CD4-positive, alpha-beta T cell treated with Interleukin-10 for 1 hour (primary cell): ENCODE measurements at regions not wholly inside any gene's neighbourhood (a gene's known extent, or its start where the extent isn't known, plus 50 kb on each side); places are given as distances from the start of the nearest gene placed in this dataset.

Source experiments
- DNase-seq: peaks from one replicate; pipeline ENCODE4 v3.0.0-alpha.2; 2020

GRCh38 chr9:28234894-28235277 lies 661.6 kb upstream of the C9orf72 start:
- DNase-seq: no peak

DNA sequence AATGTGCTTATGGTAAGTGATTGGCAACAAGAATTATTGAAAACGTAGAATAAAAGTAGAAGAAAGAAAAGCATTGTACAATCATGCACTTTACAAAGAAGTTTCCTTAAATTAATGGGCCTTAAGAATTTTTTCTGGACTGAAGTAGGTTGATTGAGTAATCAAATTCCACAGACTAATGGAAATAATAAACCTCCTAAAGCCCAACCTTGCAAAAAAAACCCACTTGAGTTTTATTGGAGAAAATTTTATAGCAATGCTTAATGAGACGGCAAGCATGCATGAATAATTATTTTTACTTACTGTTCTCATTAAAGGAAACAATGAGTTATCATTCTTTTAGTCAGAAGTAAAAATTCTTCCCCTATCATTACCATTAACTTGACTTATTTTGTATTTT lies 676.1 kb upstream of the C9orf72 start:
- DNase-seq: no peak

DNA sequence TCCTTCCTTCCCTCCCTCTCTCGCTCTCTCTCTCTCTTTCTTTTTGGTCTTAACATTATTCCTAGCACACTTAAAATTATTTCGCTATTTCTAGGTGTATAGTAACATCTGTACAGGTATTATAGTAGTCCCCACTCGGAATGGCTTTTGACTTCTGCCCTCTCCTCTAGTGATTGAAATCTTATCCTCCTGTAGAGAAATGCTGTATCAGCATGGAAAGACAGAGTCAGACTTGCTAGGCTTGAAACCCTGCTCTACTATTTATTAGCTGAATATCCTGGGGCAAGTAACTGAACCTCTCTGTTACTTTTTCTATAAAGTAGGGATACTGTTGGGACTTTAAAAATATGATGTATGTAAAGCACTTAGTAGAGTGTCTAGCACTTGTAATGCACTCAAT lies 681.9 kb upstream of the C9orf72 start:
- no peak for DNase-seq

- no peak for DNase-seq
Observed at GRCh38 chr9:28260330-28260729, 687.0 kb upstream of the C9orf72 start.

DNA sequence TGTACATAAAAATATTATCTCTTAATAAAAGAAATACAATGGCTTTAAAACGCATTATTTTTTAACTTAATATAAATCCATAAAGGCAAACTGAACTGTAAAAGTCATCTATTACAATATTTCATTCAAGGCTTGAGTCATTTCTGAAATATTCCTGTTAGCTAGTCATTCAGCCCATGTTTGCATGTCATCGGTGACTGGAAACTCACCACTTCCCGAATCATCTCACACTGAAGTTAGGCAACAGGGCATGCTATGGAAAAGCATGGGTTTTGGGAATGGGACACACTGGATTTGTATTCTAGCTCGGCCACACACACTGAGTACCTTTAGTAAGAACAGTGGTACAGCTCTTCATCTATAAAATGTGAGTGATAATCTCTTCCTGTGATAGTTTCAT lies 691.1 kb upstream of the C9orf72 start:
- no peak for DNase-seq

- DNase-seq: no peak
Observed at GRCh38 chr9:28267351-28267750, 694.1 kb upstream of the C9orf72 start.

DNA sequence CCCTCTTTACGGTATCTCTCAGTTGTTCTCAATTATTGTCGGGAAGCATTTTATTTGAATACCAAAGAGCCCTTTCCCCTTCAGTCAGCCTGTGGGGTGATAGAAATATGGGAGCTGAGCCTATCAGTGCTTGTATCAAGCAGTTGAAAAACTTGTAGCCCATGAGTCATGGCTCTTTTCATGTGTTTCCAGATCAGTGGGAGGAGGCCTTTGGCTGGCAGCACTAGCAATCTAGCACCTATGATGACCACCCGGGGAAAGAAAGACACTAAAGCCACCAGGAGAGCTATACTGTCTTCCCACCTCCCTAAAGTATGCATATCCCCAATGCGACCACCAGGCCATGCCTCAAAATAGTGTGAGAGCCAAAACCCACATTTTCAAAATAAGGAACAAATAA lies 696.9 kb upstream of the C9orf72 start:
- no peak for DNase-seq

DNA sequence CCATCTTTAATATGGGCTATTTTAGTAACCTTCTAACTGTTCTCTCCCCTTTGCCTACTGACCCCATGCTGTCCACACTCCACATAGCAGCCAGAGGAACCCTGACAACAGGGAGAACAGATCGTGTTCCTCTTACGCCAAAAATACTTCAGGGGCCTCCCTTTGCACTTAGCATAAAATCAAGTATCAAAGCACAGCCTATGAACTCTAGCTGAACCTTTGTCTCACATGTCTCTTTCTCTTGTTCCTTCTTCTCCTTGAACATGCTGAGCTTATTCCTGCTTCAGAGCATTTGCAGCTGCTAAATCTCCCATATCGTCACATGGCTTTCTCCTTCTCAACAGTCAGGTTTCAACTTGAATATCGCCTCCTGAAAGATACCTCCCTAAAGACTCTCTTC lies 698.8 kb upstream of the C9orf72 start:
- no peak for DNase-seq

DNA sequence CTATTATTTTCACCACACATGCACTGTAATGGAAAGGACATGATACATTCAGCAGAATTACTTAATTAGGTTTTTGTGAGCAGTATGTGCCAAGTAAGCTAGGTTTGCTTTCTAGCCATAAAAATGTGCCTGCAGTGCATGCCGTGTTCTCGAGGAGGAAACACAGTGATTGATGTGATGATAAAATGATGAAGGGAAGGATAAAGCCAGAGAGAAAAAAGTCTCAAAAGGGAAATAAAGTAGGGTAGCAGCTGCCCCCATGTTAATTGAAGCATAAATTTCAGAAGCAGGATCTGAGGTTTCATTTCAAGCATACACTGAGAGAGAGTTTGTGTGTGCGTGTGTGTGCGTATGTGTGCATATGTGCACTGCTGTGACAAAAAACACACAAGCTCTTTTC lies 714.2 kb upstream of the C9orf72 start:
- no peak for DNase-seq

DNA sequence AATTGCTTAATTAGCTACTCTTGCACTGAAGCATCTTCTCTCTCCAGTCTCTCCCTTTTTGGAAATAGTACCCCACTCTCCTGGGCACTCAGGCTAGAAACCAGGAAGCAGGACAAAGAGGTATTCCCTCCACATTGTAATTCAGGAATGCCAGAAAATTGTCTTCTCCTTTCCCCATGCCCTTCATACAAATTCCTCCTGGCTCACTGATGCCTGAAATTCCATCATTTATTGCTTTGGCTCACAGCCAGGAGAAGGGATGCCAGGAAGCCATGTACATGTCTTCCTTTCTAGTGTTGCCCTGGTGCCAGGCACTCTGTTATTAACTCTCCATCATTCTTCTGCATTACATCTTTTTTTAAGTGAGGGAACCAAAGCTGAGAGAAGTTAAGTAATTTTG lies 716.5 kb upstream of the C9orf72 start:
- DNase-seq: no peak

DNA sequence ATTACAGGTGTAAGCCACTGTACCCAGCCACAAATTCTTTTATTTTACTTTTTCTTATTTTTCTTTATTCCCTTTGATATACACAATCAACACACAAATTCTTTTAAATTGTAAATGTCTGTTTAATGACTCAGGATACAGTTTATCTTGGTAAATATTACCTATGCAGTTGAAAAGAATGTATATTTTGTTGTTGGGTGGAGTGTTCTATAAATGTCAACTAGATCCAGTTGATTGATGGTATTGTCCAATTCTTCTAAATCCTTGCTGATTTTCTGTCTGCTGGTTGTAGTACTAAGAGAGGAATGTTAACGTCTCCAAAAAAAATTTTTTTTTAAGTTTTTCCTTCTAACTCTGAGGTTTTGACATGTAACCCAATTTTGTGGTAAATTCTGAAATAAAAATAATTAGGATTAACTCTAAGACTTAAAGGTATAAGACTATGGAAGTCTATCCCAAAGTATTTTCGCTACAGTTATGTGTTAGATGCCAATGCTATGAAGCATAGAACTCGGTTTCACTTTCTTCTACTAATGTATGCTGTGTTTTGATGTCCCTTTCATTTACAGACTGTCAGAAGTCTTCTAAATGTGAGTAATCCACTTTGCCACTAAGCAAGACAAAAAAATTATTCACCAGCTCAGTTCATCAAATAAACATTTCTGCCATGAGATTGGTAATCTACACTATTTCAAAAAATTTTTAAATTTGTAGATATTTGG lies 720.2 kb upstream of the C9orf72 start:
- no peak for DNase-seq

GRCh38 chr9:28301281-28301680 lies 728.0 kb upstream of the C9orf72 start:
- no peak for DNase-seq

DNA sequence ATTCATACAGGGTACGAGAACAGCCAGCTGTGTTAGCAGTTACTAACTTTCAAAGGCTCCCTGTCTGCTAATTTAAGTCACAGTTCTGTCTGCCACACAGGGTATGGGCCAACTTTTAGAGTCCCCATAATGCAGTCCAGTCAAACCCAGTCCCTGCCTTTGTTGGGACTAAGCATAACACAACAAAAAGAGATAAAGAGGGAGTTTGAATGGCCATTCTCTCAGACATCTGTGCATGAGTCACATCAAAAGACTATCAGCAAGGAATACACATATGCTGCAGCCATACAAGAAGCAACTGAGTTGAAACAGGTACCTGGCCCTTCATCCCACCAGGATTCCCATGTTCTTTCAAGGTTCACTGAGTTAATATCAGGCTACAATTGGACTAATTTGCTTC lies 744.5 kb upstream of the C9orf72 start:
- no peak for DNase-seq

- DNase-seq: no peak
Observed at GRCh38 chr9:28318515-28318914, 745.2 kb upstream of the C9orf72 start.

DNA sequence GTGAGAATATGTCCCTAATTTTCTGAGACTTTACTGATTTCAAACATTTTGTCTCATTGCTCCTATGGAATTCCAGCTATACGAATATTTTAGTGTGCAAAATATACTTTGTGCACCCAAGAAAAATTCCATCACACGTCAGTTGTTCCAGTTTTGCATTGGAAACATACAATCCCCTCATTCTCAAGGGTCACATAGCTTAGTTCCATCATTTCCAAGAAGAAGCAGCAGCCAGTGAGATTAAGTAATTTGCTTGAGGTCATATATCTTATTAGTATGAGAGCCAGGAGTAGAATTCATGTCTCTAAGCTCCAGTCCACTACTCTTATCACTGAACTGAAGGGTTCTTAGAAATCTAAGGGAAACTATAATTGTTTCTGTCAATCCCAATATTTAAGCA lies 746.7 kb upstream of the C9orf72 start:
- DNase-seq: no peak

DNA sequence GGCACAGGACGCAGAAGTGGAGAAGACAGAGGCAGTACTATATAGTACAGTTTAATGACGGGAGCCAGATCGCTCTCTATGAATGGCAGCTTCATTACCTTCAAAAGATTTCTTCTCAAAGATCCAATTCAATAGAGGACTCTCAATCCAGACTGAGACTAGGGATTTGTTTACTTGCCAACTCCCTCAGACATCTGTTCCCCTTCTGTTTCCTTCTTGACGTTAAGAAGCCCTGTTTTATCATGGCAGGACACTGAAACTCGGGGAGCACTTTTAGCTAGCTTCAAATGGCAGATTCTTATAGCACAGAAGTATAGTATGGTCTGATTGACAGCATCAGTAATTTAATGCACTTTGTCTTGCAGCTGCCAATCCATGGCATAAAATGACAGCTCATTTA lies 747.3 kb upstream of the C9orf72 start:
- DNase-seq: no peak

DNA sequence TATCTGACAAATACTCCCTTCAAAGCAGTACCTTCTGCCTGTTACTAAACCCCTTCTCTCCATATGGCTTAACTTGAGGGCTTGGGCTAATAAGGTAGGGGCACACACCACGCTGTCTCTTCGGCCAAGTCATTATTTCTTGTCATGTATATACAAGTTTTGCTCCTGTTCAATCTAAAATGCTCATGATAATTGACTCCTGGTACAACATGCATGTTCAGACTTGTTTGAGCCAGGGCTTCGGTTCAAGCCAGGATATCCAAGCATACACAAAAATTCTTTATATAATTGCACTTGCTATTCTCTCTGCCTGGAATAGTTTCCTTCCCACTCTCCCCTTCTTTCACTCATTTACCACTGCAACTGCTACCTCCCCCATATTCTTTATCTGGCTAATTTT lies 756.0 kb upstream of the C9orf72 start:
- no peak for DNase-seq

- DNase-seq: no peak
Observed at GRCh38 chr9:28332648-28333047, 759.4 kb upstream of the C9orf72 start.

DNA sequence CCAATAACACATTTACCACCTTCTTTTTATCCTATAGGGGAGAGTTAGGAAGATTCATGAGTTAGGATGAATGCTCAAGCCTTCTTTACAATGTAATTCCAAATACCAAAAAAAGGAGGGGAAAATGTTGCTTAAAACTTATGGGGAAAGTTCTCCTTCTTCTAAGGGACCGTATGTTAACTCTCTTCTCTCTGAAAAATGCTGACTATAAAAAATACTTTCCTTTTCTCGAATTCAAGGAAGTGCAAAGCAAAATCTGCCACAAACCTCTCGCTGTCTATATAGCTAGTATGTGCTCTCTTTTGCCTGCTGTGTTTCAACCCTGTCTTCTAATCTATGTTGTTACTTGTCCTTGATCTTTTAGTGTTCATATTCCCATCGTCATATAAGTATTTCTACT lies 768.6 kb upstream of the C9orf72 start:
- no peak for DNase-seq

GRCh38 chr9:28342815-28343338 lies 769.6 kb upstream of the C9orf72 start:
- DNase-seq: no peak

DNA sequence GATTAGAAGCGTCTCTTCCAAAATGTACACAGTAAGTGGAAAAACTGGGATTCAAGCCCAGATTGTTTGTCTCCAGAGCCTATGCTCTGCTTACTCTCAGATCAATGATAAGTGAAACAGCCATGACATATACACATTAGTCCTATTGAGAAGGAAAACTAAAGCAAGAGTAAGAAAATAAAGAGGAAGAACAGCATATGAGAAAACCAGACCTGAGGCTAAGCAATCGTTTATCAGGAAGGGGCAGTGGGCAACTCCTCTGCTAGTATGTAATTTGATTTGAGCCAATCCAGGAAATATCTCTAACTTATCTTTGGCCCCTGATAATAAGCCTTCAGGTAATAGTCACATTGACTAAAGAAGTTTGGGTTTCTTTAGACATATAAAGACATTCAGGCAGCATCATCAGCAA lies 789.9 kb upstream of the C9orf72 start:
- no peak for DNase-seq

- DNase-seq: no peak
Observed at GRCh38 chr9:28365020-28365640, 791.8 kb upstream of the C9orf72 start.

DNA sequence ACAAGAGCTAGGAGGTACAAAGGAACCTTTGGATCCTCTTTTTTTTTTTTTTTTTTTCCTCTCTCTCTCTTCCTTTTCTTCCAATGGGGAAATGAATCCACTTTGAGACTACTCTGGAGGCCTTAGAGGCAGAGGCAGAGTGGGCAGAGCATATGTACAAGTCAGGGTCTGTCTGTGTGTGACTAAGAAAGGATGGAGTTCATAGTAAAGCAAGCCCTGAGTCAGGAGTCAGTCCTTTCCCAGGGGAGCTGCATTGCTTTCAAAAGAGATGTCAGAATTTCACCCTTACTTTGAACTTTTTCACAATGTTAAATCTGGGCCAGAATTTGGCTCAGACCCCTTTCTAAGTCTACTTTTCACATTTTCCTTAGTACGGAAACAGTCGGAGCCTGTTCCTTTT lies 792.4 kb upstream of the C9orf72 start:
- no peak for DNase-seq

- DNase-seq: no peak
Observed at GRCh38 chr9:28378231-28378630, 805.0 kb upstream of the C9orf72 start.

- DNase-seq: no peak
Observed at GRCh38 chr9:28379082-28379481, 805.8 kb upstream of the C9orf72 start.
